ENCODE measurements at regions not wholly inside any gene's neighbourhood (a gene's known extent, or its start where the extent isn't known, plus 50 kb on each side); places are given as distances from the start of the nearest gene placed in this dataset.

GRCh38 chr6:14601490-14601889 lies 483.9 kb downstream of the CD83 start:
- Mint-ChIP-seq H3K4me3 (no peak overlapping the region), H3K36me3 (no peaks in the 10 kb centered on the region), H3K4me1 (peaks cover 55% of the 10 kb centered on the region), H3K27me3 (ENCODE audit: low read depth) (peaks cover 24% of the 10 kb centered on the region), H3K9me3 (peaks cover 9% of the 10 kb centered on the region; the same call in 1 of the 2 replicates), H3K27ac (no peak overlapping the region)
- ATAC-seq, result no peak
- no peak for DNase-seq (ENCODE audit: low spot score)
- ChIA-PET CTCF (no interaction called here), POLR2A (no interaction called here)
- TF ChIP-seq ARID4B (CRISPR knock-in tag; IDR thresholded peaks at IDR 0.05; ENCODE audit: borderline replicate concordance), result no peak
- TF ChIP-seq AR (CRISPR knock-in tag; IDR thresholded peaks at IDR 0.05), result no peak
- TF ChIP-seq CBFB (CRISPR knock-in tag; IDR thresholded peaks at IDR 0.05; ENCODE audit: low read depth), result no peak
- no peak for TF ChIP-seq ZNF219 (CRISPR knock-in tag; IDR thresholded peaks at IDR 0.05; ENCODE audit: borderline replicate concordance)
- TF ChIP-seq ZNF425 (CRISPR knock-in tag; conservative IDR thresholded peaks at IDR 0.05), result no peak
- TF ChIP-seq E2F5 (CRISPR knock-in tag; IDR thresholded peaks at IDR 0.05), result no peak
- TF ChIP-seq ATF2 (CRISPR knock-in tag; IDR thresholded peaks at IDR 0.05; ENCODE audit: borderline replicate concordance, low read depth), result no peak
- no peak for TF ChIP-seq ZNF396 (CRISPR knock-in tag; IDR thresholded peaks at IDR 0.05; ENCODE audit: borderline replicate concordance)
- no peak for TF ChIP-seq ATF6 (CRISPR knock-in tag; IDR thresholded peaks at IDR 0.05)
- TF ChIP-seq HMGA2 (CRISPR knock-in tag; IDR thresholded peaks at IDR 0.05), result no peak
- no peak for TF ChIP-seq MYBL2 (CRISPR knock-in tag; IDR thresholded peaks at IDR 0.05)
- TF ChIP-seq NR2C2 (CRISPR knock-in tag; IDR thresholded peaks at IDR 0.05), result no peak
